NCI-H2227 (cell line): ENCODE measurements at regions not wholly inside any gene's neighbourhood (a gene's known extent, or its start where the extent isn't known, plus 50 kb on each side); places are given as distances from the start of the nearest gene placed in this dataset.
"Not testable (repeated sequence)": the region's sequence is repeated elsewhere in the genome, so short reads cannot be mapped to it uniquely, and the experiment has no call there.

Experiments
- DNase-seq: peaks from one replicate; lab custom pipeline; 2025; ENCODE audit not compliant: unreplicated experiment; lab: John Stamatoyannopoulos, UW

DNA sequence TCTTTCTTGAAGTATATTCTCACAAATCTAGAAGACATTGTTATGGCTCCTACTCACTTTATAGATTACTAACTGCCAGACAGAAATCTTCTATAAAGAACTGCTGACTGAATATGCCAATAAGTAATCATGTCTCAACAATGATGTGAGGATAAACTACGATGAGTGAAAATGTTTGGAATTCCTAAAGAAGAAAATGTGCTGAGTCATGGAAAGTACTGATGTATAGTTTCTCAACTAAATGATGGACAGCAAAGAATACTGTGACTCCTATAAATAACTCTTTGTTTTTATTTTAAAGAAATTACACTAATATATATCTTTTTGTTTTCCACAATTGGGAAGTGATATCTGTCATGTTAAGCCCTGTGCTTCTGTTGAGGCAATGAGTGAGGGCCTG, 232.9 kb downstream of the LNPK start:
- DNase-seq = no peak

DNA sequence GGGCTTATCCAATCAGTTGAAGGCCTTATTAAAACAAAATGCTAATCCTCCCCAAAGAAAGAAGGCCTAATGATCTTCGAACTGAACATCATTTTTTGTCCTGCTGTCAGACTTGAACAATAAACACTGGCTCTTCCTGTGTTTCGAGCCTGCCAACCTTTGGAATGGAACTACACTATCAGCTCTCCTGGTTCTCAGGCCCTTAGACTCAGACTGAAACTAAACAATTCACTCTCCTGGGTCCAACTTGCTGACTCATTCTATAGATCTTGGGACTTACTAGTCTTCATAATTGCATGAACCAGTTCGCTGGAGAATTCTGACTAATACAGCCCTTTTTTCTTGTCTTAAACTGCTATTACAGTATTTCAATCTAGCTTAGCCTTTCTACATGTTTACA, 235.2 kb downstream of the LNPK start:
- no peak for DNase-seq

DNA sequence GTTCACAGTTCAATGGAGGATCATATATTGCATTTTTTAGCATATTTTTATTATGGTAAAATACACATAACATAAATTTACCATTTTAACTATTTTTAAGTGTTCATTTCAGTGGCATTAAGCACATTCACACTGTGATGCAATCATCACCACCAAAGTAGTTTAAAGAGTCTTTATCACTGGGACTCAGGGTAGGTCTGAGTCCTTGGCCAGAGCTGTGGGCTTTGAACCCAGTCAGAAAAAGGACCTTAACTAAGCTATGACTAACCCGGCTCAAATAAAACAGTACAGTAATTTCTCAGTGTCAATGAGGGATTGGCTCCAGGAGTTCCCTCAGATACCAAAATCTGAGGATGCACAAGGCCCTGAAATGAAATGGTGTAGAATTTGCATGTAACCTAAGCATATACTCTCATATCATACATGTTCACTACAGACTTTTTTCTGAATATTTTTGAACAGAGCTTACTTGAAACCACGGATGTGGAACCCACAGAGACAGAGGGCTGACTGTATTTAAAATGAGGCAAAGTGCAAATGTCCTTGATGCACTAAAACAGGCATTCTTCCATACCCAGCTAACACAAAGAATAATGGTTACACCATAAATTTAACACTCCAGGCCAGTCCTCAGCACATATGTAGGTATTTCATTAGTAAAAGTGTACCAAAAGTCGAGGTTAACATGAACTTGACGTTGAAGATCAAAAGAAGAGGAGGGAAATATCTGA, 246.2 kb downstream of the LNPK start:
- no peak for DNase-seq

DNA sequence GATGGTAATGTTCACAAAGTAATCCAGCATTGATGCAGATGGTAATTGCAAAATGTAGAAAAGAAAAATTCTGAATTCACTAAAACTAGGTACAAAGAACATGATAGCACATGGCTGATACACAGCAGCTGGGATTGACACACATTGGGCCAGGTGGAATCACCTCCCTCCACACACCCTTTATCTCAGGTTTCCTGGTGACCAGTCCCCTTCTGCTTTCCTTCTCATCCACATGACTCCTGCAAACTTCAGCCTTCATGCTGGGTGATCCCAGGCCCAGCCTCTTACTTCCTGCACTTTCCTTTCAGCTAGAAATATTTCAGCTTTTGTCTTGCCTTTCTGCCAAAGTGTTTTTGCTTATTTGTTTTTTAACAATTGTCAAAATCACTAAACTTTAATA, 246.9 kb downstream of the LNPK start:
- no peak for DNase-seq

DNA sequence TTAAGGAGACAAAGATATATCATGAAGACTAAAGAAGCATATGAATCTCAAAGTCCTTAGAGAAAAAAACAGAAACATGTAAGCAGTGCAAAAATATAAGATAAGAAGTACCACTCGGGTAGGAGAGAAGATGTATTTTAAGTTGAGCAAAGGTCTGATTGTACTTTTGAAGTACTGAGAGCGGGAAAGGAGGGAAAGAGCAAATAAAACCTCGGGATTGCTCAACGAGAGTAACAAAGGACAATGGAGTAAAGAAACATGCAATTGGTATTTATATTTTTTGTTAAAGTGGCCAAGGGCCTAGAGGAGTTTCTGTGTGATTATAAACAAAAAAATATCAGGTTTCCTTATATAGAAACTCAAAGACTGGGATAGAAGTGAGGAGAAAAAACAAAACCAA, 251.9 kb downstream of the LNPK start:
- DNase-seq = no peak

DNA sequence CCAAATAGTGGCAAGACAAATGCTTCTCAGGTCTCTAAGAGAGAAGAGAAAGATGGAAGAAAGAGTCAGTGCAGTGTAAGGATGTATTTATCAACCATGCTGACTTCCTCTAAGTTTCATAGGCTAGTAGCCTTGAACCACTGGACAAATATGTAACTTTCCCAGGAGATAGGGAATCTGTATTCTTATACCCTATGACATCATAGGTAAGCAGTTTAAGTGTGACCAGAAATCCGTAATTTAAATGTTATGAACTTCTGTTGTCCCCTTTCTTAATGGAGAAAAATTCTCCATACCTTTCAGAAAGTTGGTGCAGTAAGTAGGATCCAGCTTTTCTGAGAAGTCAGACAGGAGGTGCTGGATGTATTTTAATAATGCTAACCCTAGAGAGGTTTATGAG, 256.2 kb downstream of the LNPK start:
- no peak for DNase-seq

DNA sequence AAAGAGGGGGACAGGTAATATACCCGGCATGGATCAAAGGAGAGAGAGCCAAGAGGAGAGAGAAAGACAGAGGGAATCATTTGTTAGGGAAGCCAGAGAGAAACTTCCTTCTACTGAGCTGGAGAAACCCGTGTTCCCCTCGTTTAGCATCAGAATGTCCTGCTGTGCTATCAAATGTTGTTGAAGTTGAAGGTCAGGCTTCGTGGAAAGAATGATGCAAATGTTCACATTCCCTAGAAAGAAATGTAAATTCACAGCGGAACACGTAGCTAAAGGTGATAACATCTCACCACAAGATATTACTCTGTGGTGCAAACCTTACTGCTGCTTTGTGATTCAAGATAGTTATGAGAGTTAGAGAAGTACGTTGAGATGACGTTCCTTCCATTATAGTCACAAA, 258.1 kb downstream of the LNPK start:
- DNase-seq = no peak

DNA sequence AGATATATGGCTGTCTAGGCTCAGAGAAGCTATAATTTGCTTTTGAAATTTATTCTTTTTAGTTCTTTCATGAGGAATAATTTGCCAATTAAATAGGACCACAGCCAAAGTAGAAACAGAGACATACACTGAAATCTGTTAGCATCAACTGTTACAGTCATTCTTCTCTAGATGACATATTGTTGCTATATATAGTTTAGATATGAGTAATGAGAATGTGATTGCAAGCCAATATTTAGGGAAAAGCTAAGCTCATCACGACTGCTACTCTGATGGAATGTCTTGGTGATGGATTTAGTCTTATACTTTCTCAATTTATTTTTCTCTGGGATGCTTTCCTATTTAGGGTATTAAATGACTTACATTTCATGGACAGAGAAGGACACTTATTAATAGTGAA, 259.1 kb downstream of the LNPK start:
- DNase-seq = no peak

DNA sequence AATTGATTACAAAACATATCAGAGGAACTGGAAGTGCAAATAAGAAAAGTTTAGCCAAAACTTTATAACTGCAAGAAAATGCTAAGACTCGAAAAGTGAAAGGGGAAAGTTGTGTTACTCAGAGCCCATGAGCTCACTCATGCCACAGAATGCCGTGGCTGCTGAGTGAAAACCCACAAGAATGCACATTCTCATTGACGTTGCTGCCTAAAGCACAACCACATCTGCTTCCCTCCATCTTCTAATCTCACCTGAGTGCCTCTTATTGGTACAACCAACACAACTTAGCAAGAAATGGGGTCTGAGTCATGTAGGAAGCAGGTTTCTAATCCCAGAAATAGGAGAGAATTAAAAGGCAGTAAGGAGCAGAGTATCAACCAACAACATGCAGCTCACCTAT, 259.7 kb downstream of the LNPK start:
- DNase-seq = no peak

DNA sequence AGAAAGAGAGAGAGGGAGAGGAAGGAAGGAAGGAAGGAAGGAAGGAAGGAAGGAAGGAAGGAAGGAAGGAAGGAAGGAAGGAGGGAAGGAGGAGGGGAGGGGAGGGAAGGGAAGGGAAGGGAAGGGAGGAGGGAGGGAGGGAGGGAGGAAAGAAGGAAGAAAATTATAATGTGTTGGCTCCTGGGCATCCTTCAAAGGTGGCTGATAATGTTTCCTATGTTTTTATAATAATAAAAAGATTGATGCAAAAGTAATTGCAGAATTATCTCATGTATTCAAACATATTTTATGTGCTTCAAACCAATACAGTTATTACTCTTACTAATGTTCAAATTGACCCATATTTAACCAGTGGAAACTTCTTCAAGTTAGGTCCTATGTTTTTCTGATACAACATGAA, 260.9 kb downstream of the LNPK start:
- no peak for DNase-seq

DNA sequence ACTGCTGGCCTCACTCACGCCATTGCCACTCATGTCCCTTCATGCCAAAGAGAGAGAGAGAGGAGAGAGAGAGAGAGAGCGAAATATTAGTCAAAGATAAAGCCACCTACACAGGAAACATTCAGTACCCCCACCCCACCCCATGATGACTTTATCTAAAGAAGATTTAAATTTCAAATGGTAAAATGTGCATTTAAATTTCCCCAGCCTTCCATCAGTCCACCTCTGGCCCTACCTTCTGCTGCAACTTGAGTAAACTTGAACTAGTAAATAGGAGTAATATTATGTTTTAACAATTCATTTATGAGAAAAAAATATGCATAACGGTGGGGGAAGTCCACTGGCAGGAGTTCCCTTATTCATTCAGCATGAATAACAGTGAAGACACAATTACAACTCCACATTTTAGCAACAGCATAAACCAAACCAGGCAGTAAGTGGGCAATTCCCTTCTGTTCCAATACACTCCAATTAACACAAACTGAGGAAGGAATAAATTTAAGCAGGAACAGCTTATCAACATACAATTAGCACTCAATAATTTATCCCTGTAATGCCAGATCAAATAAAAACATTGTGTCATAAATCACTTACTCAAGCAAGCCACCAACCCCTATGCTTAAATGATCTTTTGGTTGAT, 264.2 kb downstream of the LNPK start:
- no peak for DNase-seq

DNA sequence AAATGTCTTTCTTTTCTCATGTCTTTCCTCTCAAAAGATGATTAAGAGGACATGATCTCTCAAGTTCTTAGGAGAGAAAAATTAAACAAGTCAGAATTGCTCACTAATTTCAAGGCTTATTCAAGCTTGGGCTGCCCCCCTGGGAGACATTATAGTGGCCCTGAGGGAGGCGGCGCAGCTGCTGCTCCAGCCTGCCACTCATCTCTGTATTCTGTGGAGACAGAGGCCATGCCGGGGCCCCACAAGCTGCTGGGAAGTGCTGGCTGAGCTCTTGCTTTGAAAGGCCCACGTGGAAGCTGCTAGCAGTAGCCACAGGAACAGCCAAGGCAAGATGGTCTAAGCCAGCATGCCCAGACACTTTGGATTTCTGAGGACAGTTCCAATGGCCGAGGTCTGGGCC, 267.4 kb downstream of the LNPK start:
- DNase-seq = peak; percentile 61

DNA sequence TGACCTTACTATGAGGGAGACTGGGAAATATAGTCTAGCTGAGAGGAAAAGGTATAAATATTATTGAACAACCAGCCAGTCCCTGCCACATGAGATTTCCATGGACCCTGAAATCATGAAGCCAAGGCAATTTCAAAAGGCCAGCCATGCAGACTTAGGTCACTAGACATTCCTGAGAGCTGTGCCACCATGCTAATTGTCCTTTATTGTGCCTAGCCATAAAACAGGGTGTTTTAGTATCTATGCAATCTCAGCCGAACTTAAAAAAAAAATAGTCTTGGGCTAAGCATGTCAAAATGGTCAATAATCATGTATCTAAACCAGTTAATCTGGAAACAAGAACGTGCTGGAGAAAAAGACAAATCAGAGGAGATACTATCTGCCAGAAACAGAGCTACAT, 269.5 kb downstream of the LNPK start:
- DNase-seq = no peak

DNA sequence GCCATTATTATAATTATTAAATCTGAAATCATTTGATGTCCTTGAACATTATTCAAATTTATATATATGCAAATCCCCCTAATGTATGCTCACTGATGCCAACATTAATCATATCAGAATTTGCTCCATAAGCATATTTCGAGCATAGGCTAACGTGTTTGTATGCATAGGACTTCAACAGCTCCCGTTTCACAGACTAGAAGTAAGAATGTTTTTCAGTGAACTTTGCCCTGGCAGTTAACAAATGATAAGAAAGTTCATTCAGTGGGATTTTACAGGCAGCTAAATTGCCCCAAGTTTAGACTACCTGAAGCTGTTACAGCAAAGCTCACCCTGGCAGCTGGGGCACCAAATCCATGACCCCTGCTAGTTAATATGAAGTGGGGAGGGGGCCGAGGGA, 272.0 kb downstream of the LNPK start:
- DNase-seq = no peak

DNA sequence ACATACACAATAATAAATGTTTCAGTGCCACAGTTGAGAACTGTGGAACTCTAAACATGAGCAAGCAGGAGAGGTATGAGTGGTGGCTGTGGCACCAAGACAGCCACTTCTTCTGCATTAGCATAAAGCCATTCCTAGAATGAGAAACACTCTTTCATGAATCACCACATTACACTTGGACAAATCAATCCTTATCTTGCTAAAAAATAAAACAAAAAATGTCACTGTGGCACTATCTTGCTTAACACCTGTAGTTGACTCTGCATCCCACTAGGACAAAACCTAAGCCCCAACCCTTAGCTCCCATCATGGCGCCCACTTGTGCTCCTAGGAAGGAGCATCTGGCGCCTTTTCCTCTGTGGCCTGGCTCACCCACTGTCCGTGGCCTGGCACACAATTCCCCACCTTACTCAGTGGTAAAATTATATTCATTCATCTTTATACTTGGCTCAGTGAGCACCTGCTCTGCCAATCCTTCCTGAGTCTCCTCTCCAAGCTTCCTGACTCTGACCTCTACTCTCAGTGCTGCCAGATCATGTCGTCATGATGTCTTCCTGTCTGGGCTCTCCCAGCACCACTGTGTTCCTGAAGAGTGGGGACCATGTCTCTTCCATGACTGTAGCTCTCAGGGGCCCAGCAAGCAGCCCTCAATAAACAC, 272.9 kb downstream of the LNPK start:
- no peak for DNase-seq

DNA sequence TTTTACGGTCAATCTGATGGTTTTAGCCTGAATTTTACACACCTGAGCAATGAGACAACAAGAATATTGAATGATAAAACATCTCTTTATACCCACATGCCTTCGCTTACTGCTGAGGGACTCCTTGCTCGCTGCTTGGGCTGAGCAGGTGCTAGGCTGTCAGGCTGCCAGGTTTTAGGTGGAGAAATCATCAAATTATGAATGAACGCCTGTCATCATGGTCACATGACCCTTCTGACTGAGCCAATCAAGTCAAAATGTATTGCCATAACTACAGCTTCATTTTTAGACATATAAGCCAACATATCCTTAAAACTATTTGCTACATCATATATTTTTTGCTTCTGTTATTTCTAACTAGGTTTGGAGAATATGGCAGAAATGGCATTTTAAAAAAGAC, 274.0 kb downstream of the LNPK start:
- no peak for DNase-seq

DNA sequence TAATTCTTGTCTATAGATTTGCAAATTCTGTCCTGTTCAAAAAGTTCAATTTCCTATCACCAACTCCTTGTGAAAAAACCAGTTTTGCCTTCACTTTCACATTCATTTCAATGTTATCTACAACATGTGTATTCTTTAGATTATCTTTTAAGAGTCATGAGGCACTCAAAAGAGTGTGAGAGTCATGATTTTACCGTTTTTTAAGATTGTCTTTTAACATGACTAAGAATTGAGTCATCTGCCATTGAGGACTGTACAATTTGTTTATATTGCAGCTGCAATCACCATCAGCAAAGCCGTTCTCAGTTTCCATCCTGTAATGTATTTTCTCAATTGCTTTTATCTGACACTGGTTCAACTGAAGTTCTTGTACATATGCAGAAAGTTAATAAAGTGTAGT, 275.8 kb downstream of the LNPK start:
- DNase-seq = no peak

DNA sequence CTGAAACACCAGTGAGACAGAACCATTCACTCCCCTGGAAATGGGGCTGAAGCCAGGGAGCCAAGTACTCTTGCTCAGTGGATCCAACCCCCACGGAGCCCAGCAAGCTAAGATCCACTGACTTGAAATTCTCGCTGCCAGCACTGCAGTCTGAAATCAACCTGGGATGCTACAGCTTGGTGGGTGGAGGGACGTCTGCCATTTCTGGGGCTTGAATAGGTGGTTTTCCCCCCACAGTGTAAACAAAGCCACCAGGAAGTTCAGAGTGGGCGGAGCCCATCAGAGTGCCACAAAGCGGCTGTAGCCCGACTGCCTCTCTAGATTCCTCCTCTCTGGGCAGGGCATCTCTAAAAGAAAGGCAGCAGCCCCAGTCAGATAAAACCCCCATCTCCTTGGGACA, 292.8 kb downstream of the LNPK start:
- peak; percentile 29 for DNase-seq

DNA sequence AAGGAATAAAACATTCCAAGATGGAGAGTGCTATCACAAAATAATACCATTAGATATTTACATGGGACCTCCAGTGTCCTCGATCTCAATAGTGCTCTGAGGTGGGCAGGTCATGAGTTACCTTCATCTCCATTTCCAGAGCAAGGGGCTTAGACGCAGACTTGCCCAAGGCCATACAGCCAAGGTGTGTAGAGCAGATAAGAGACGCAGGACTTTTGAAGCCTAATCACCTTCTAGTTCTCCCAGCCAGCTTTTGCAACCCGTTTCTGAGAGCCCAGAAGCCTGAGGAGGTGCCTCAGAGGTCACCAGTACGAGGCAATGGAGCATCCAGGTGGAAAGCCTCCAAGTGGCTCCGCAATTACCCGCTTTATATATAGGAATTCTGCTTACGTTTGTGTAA, 294.7 kb downstream of the LNPK start:
- DNase-seq = no peak

DNA sequence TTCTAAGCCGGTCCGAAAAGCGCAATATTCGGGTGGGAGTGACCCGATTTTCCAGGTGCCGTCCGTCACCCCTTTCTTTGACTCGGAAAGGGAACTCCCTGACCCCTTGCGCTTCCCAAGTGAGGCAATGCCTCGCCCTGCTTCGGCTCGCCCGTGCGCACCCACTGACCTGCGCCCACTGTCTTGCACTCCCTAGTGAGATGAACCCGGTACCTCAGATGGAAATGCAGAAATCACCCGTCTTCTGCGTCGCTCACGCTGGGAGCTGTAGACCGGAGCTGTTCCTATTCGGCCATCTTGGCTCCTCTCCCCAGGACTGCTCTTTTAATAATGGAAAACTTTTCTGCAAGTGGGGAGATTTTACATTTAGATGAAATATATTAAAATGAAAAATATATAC, 297.5 kb downstream of the LNPK start:
- not testable (repeated sequence) for DNase-seq

DNA sequence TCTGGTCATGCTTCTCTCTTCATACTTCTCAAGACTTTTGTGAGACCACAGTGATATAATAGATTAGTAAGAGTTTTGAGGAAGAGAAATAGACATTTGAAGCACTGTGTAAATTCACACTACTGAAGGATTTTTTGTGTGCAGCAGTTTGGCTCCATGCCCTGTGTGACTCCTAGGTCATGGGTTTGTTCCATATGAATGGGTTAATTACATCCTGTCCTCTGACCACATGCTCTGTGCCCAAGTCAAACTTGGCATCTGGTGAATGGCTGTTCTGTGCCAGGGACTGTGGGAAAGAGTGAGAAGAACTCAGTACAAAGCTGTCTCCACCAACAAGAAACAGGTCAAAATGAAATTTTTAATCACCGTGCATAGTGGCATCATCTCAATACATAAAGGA, 304.0 kb downstream of the LNPK start:
- no peak for DNase-seq

DNA sequence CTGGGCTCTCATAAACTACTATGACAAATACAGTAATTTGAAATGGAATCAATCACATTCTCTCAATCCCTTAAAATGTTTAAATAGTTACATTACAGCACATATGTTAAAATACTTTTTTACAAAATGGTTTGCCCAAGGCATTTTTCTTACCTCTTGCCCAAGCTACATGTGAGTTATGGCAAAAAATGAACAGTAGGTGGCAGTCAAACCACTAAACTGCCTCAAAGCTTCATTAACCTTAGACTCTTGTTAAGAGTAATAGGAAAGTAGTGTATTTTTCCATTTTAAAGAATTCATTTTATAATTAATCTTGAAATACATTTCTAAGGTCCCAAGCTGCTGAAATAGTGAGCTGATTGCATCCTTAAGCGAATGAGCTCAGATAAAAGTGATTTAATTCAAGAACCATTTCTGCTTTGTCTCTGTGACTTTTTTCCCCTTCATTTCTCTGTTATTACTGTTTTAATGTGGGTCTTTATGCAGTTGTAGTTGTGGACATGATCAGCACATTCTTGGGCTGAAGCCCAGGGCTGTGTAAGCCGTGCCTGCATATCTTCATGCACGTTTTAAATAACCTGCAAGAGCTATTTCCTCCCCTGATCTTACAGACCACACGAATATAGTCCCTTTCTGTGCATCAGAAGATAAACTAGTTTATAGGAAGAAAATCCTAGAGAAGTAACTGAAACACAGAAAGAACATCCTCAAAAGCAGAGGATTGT, 311.8 kb downstream of the LNPK start:
- DNase-seq = peak; percentile 77
